GM21576 (cell line): ENCODE measurements at regions not wholly inside any gene's neighbourhood (a gene's known extent, or its start where the extent isn't known, plus 50 kb on each side); places are given as distances from the start of the nearest gene placed in this dataset.

Source experiments
- ATAC-seq: cut with Tn5 transposase; IDR thresholded peaks from one replicate; pipeline ENCODE4 v1.9.1; 2021; ENCODE audit warnings: mild to moderate bottlenecking, moderate library complexity; ENCODE audit not compliant: unreplicated experiment

DNA sequence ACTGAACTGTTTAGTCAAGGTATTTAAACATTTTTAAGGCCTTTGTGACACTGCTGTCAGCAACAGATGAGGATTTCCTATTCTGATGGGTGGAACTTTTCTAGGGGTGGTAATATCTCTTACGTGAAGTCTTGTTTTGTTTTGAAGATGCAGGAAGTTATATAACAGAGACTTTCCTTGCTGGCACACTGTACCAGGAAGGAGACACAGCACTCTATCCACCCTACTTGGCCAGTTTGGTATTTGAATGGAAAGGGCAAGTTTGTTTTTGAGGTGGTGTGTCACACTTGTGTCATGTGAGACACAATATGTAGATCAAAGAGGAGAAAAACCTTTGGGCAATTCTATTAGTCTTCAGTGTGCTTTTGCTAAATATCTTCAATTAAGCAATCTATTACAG, 51.6 kb upstream of the SRP54 start:
- ATAC-seq: peak; percentile 45

DNA sequence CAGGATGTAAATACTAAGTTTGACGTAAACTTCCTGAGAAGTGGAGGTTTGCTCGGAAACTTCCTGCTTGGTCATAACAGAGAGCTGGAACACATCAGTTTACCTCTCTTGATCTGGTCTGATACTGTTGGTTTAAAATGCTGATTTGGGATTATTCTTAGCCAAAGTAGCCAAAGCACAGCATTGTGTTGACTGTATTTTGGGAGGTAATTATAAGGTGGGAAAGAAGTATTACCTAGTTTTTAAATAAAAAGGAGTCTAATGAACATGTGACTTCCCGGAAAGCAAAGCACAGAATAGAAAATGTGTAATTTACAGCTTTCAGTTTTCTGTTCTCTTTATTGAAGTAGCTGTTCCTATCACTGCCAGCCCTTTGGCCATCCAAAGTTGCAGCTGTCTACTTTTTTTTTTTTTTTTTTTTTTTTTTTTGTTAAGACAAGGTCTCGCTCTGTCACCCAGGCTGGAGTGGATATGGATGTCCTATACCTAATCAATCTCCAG, 52.2 kb upstream of the SRP54 start:
- ATAC-seq: peak; percentile 83

DNA sequence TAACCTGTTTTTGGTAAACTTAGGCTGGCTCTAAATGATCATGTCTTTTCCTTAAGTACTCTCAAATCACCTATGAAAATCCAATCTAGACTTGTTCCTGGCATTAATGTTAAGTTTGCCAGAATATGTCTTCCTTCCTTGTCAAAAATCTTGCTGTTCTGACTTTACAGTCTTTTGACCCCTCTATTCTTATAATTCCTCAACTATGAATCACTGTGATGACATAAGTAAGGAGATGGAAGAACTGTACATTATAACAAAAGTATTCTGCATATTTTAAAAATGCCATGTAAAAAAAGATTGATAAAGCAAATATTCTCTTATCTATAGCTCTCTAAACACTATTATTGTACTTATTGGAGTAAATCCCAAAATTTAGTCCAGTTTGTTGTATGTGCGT, 51.4 kb upstream of the BAZ1A start:
- no peak for ATAC-seq
